ENCODE measurements at regions not wholly inside any gene's neighbourhood (a gene's known extent, or its start where the extent isn't known, plus 50 kb on each side); places are given as distances from the start of the nearest gene placed in this dataset.

DNA sequence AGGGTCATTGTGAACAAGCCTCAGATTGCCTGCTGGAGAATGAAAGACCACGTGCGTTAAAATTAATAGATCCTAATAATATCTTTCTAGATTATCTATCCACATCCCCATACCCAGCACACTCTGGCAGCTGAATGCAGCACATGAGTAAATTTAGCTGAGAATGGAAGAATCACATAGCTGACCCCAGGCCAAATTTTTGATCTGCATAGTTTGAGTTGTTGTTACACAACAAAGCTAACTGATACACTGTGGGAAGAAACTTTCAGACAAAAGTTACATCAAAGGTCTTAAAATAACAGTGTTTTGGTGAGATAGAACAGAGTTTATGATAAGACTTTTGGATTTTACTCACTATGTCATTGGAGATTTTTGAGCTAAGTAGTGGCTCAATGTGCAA, 72.4 kb upstream of the ANXA10 start:
- no peak for TF ChIP-seq EZH2phosphoT487 (IDR thresholded peaks at IDR 0.05; ENCODE audit: insufficient read depth, low read depth)
- TF ChIP-seq EZH2 (IDR thresholded peaks at IDR 0.05; ENCODE audit: insufficient read depth, poor library complexity, severe bottlenecking): no peak
